NT2/D1 (cell line): ENCODE measurements at regions not wholly inside any gene's neighbourhood (a gene's known extent, or its start where the extent isn't known, plus 50 kb on each side); places are given as distances from the start of the nearest gene placed in this dataset.

Experiments used
- SUZ12 ChIP-seq: IDR thresholded peaks from 2 replicates; pipeline ENCODE4 v1.6.1; 2011; ENCODE audit not compliant: insufficient read length, insufficient read depth; ENCODE audit errors: extremely low read depth
- ZNF274 ChIP-seq: IDR thresholded peaks from 2 replicates; pipeline ENCODE4 v1.6.1; 2011; ENCODE audit warnings: mild to moderate bottlenecking, low read depth, low read length

GRCh38 chr9:19527663-19528062 lies 118.9 kb downstream of the ACER2 start:
- TF ChIP-seq ZNF274, result no peak
- TF ChIP-seq SUZ12, result no peak
